ENCODE measurements at regions not wholly inside any gene's neighbourhood (a gene's known extent, or its start where the extent isn't known, plus 50 kb on each side); places are given as distances from the start of the nearest gene placed in this dataset.

DNA sequence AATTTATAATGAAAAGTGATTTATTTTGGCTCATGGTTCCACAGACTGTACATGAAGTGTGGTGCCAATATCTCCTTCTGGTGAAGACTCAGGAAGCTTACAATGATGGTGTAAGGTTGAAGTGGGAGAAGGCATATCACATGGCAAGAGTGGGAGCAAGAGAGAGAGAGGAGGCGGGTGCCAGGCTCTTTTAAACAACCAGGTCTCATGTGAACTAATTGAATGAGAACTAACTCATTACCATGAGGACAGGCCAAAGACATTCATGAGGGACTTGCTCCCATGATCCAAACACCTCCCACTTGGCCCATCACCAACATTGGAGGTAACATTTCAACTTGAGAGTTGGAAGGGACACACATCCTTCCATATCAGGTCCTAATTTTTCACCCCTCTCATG, 155.2 kb downstream of the SLC38A4 start:
- no peak overlapping the region for H3K27ac ChIP-seq (ENCODE audit: low read depth, low read length)
- no peak overlapping the region for H2AFZ ChIP-seq (ENCODE audit: low read depth, low read length, poor library complexity, severe bottlenecking)
- no peak for DNase-seq (ENCODE audit: low read depth, low spot score)
- no peaks in the 10 kb centered on the region for H3K36me3 ChIP-seq (ENCODE audit: control insufficient read depth in 1 of 2, insufficient read depth in 2 of 2, low read length in 2 of 2)
- ChIA-PET RAD21 (ENCODE audit: low non-redundant PET in 1 of 2, low total read pairs in 2 of 2, uncharacterized antibody in 2 of 2, unreplicated experiment in 2 of 2) (no interaction called here), POLR2A (no interaction called here), CTCF (no interaction called here)
- intact Hi-C loops (cut with micrococcal nuclease) = loop anchor here (10.0 kb wide), 2 partner anchors 546 to 676 kb away; partner anchors contain the start of gene SCAF11
- no peaks in the 10 kb centered on the region for H3K27me3 ChIP-seq (ENCODE audit: insufficient read depth, low read length)
- H3K4me2 ChIP-seq (ENCODE audit: low read length) = no peak overlapping the region
- H3K79me2 ChIP-seq (ENCODE audit: insufficient read depth, low read length) = no peaks in the 10 kb centered on the region
- H3K4me1 ChIP-seq (ENCODE audit: control insufficient read depth in 1 of 2, insufficient read depth in 2 of 2, low read length in 2 of 2) = peaks cover 27 to 30% of the 10 kb centered on the region in 2 experiments
- H3K4me3 ChIP-seq (replicated peaks in 1 of 2; ENCODE audit: low read depth in 1 of 2, low read length in 2 of 2) = no peak overlapping the region
- no peaks in the 10 kb centered on the region for H3K9me3 ChIP-seq (ENCODE audit: control insufficient read depth in 1 of 2, insufficient read depth in 1 of 2, low read depth in 1 of 2, low read length in 2 of 2)
- no peaks in the 10 kb centered on the region for H3K9me2 ChIP-seq (ENCODE audit: insufficient read depth)
- TF ChIP-seq JUND (IDR thresholded peaks at IDR 0.05) (no peak), REST (IDR thresholded peaks at IDR 0.05; ENCODE audit: low read depth) (no peak), SIN3A (IDR thresholded peaks at IDR 0.05; ENCODE audit: low read depth) (no peak), CEBPB (IDR thresholded peaks at IDR 0.05; ENCODE audit: low read depth) (no peak)
- no peak for ATAC-seq
- H4K20me1 ChIP-seq (ENCODE audit: insufficient read depth) = no peaks in the 10 kb centered on the region
- no peak overlapping the region for H3K9ac ChIP-seq (ENCODE audit: low read length)
- no TSS peak for BruUV-seq (replicated peaks)

GRCh38 chr12:46669720-46670119, 156.1 kb downstream of the SLC38A4 start:
- Histone ChIP-seq H3K9me2 (ENCODE audit: insufficient read depth) (no peaks in the 10 kb centered on the region), H3K4me3 (replicated peaks in 1 of 2; ENCODE audit: low read depth in 1 of 2, low read length in 2 of 2) (no peak overlapping the region), H3K4me1 (ENCODE audit: control insufficient read depth in 1 of 2, insufficient read depth in 2 of 2, low read length in 2 of 2) (peaks cover 27% of the 10 kb centered on the region in 2 experiments), H3K27ac (ENCODE audit: low read depth, low read length) (no peak overlapping the region), H3K4me2 (ENCODE audit: low read length) (no peak overlapping the region), H3K27me3 (ENCODE audit: insufficient read depth, low read length) (no peaks in the 10 kb centered on the region), H3K79me2 (ENCODE audit: insufficient read depth, low read length) (no peaks in the 10 kb centered on the region), H3K9me3 (ENCODE audit: control insufficient read depth in 1 of 2, insufficient read depth in 1 of 2, low read depth in 1 of 2, low read length in 2 of 2) (no peaks in the 10 kb centered on the region), H2AFZ (ENCODE audit: low read depth, low read length, poor library complexity, severe bottlenecking) (no peak overlapping the region), H3K36me3 (ENCODE audit: control insufficient read depth in 1 of 2, insufficient read depth in 2 of 2, low read length in 2 of 2) (no peaks in the 10 kb centered on the region), H3K9ac (ENCODE audit: low read length) (no peak overlapping the region), H4K20me1 (ENCODE audit: insufficient read depth) (no peaks in the 10 kb centered on the region)
- ChIA-PET CTCF (no interaction called here), RAD21 (ENCODE audit: low non-redundant PET in 1 of 2, low total read pairs in 2 of 2, uncharacterized antibody in 2 of 2, unreplicated experiment in 2 of 2) (no interaction called here), POLR2A (no interaction called here)
- intact Hi-C loops (cut with micrococcal nuclease) = loop anchor here (10.0 kb wide), 3 partner anchors 195 to 675 kb away; partner anchors contain the start of gene SCAF11
- ATAC-seq = no peak
- no TSS peak for BruUV-seq (replicated peaks)
- TF ChIP-seq EGR1 (IDR thresholded peaks at IDR 0.05; ENCODE audit: low read depth) = no peak
- no peak for TF ChIP-seq TCF7L2 (IDR thresholded peaks at IDR 0.05; ENCODE audit: borderline replicate concordance, extremely low read depth, insufficient read depth, insufficient read length)
- DNase-seq (ENCODE audit: low read depth, low spot score) = no peak

Measured in HCT116 (cell line).